HEK293 (cell line): ENCODE measurements at regions not wholly inside any gene's neighbourhood (a gene's known extent, or its start where the extent isn't known, plus 50 kb on each side); places are given as distances from the start of the nearest gene placed in this dataset.

Experiments used
- GLI2 ChIP-seq: fragments of 450-650 bp; formaldehyde crosslinking; IDR thresholded peaks from 2 replicates; pipeline ENCODE4; 2017; ENCODE audit warnings: missing biosample characterization, missing genetic modification characterization, low read depth, borderline replicate concordance
- YY1 ChIP-seq: fragments of 450-650 bp; formaldehyde crosslinking; IDR thresholded peaks from 2 replicates; pipeline ENCODE4 v1.5.1; 2018; ENCODE audit warnings: missing biosample characterization, missing genetic modification characterization
- ZFP41 ChIP-seq: fragments of 450-650 bp; formaldehyde crosslinking; IDR thresholded peaks from 2 replicates; pipeline ENCODE4 v1.5.1; 2016; ENCODE audit warnings: missing biosample characterization, missing genetic modification characterization, borderline replicate concordance
- ZFP69B ChIP-seq: fragments of 450-650 bp; formaldehyde crosslinking; IDR thresholded peaks from 2 replicates; pipeline ENCODE4 v1.5.1; 2016; ENCODE audit warnings: missing biosample characterization, missing genetic modification characterization
- ZNF157 ChIP-seq: fragments of 450-650 bp; formaldehyde crosslinking; IDR thresholded peaks from 2 replicates; pipeline ENCODE4 v1.5.1; 2016; ENCODE audit warnings: missing biosample characterization, missing genetic modification characterization
- ZNF274 ChIP-seq, 2 experiments: fragments of 200-500 bp in 1 of 2; fragments of 450-650 bp in 1 of 2; sonication (Bioruptor generic) in 1 of 2; formaldehyde crosslinking in 1 of 2; IDR thresholded peaks; 2 replicates each; pipeline versions ENCODE4 v1.5.1 to v1.6.1; 2014 to 2016; ENCODE audit warnings: borderline replicate concordance in 1 of 2, inconsistent platforms in 1 of 2, low read length in 1 of 2, missing biosample characterization in 1 of 2, missing genetic modification characterization in 1 of 2
- ZNF548 ChIP-seq: fragments of 450-650 bp; formaldehyde crosslinking; IDR thresholded peaks from 2 replicates; pipeline ENCODE4 v1.5.1; 2016; ENCODE audit warnings: missing biosample characterization, missing genetic modification characterization
- ZNF561 ChIP-seq: fragments of 450-650 bp; IDR thresholded peaks from 2 replicates; pipeline ENCODE4 v1.5.1; 2018; ENCODE audit warnings: missing biosample characterization, missing genetic modification characterization, borderline replicate concordance
- TF ChIP-seq, protein P1 (sequence below): fragments of 450-650 bp; formaldehyde crosslinking; conservative IDR thresholded peaks from 2 replicates; pipeline ENCODE4 v1.5.1; 2016; ENCODE audit warnings: low read depth, missing biosample characterization, missing genetic modification characterization
- TF ChIP-seq, protein P2 (sequence below): sonication (generic); formaldehyde crosslinking; IDR thresholded peaks from 2 replicates; pipeline ENCODE4 v1.8.1; 2022; ENCODE audit warnings: mild to moderate bottlenecking, moderate library complexity, missing genetic modification reagents
- TF ChIP-seq, protein P3 (sequence below): fragments of 450-650 bp; formaldehyde crosslinking; IDR thresholded peaks from 2 replicates; pipeline ENCODE4 v1.5.1; 2016; ENCODE audit warnings: missing biosample characterization, missing genetic modification characterization
- TF ChIP-seq, protein P4 (sequence below): fragments of 450-650 bp; formaldehyde crosslinking; IDR thresholded peaks from 2 replicates; pipeline ENCODE4 v1.5.1; 2016; ENCODE audit warnings: missing biosample characterization, missing genetic modification characterization

DNA sequence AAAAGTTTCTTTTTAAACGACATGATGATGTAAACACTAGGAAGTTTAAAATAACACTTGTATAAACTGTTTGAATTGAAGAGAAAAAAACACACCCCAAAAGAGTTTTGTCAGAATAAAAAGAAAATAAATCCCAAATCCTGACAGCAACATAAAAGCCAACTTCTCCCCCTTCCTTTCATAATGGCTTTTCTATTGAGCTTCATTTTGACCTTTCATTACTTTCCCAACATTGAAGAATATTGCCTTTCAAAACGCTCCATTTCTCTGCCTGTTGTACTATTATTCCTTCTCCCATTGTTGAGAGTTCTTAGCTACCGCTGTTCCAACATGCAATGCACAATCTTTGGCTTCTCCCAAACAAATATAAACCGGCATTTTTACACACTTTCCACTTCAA, 448.5 kb downstream of the BCAT1 start:
- TF ChIP-seq YY1 (tag by site-specific recombination): no peak
- TF ChIP-seq ZNF157 (tag by site-specific recombination): no peak
- no peak for TF ChIP-seq ZNF548 (tag by site-specific recombination)
- TF ChIP-seq, protein P1, sequence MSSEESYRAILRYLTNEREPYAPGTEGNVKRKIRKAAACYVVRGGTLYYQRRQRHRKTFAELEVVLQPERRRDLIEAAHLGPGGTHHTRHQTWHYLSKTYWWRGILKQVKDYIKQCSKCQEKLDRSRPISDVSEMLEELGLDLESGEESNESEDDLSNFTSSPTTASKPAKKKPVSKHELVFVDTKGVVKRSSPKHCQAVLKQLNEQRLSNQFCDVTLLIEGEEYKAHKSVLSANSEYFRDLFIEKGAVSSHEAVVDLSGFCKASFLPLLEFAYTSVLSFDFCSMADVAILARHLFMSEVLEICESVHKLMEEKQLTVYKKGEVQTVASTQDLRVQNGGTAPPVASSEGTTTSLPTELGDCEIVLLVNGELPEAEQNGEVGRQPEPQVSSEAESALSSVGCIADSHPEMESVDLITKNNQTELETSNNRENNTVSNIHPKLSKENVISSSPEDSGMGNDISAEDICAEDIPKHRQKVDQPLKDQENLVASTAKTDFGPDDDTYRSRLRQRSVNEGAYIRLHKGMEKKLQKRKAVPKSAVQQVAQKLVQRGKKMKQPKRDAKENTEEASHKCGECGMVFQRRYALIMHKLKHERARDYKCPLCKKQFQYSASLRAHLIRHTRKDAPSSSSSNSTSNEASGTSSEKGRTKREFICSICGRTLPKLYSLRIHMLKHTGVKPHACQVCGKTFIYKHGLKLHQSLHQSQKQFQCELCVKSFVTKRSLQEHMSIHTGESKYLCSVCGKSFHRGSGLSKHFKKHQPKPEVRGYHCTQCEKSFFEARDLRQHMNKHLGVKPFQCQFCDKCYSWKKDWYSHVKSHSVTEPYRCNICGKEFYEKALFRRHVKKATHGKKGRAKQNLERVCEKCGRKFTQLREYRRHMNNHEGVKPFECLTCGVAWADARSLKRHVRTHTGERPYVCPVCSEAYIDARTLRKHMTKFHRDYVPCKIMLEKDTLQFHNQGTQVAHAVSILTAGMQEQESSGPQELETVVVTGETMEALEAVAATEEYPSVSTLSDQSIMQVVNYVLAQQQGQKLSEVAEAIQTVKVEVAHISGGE: no peak
- no peak for TF ChIP-seq ZNF274 (IDR thresholded peaks at IDR 0.05; ENCODE audit: low read length)
- TF ChIP-seq ZNF274 (tag by site-specific recombination; IDR thresholded peaks at IDR 0.05; ENCODE audit: borderline replicate concordance): no peak
- no peak for TF ChIP-seq ZNF561 (tag by site-specific recombination)
- no peak for TF ChIP-seq ZFP41 (tag by site-specific recombination)
- no peak for TF ChIP-seq ZFP69B
- TF ChIP-seq, protein P2, sequence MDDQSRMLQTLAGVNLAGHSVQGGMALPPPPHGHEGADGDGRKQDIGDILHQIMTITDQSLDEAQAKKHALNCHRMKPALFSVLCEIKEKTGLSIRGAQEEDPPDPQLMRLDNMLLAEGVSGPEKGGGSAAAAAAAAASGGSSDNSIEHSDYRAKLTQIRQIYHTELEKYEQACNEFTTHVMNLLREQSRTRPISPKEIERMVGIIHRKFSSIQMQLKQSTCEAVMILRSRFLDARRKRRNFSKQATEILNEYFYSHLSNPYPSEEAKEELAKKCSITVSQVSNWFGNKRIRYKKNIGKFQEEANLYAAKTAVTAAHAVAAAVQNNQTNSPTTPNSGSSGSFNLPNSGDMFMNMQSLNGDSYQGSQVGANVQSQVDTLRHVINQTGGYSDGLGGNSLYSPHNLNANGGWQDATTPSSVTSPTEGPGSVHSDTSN (CRISPR knock-in tag): no peak
- no peak for TF ChIP-seq GLI2 (tag by site-specific recombination)
- TF ChIP-seq, protein P3, sequence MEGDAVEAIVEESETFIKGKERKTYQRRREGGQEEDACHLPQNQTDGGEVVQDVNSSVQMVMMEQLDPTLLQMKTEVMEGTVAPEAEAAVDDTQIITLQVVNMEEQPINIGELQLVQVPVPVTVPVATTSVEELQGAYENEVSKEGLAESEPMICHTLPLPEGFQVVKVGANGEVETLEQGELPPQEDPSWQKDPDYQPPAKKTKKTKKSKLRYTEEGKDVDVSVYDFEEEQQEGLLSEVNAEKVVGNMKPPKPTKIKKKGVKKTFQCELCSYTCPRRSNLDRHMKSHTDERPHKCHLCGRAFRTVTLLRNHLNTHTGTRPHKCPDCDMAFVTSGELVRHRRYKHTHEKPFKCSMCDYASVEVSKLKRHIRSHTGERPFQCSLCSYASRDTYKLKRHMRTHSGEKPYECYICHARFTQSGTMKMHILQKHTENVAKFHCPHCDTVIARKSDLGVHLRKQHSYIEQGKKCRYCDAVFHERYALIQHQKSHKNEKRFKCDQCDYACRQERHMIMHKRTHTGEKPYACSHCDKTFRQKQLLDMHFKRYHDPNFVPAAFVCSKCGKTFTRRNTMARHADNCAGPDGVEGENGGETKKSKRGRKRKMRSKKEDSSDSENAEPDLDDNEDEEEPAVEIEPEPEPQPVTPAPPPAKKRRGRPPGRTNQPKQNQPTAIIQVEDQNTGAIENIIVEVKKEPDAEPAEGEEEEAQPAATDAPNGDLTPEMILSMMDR (tag by site-specific recombination): no peak
- TF ChIP-seq, protein P4, sequence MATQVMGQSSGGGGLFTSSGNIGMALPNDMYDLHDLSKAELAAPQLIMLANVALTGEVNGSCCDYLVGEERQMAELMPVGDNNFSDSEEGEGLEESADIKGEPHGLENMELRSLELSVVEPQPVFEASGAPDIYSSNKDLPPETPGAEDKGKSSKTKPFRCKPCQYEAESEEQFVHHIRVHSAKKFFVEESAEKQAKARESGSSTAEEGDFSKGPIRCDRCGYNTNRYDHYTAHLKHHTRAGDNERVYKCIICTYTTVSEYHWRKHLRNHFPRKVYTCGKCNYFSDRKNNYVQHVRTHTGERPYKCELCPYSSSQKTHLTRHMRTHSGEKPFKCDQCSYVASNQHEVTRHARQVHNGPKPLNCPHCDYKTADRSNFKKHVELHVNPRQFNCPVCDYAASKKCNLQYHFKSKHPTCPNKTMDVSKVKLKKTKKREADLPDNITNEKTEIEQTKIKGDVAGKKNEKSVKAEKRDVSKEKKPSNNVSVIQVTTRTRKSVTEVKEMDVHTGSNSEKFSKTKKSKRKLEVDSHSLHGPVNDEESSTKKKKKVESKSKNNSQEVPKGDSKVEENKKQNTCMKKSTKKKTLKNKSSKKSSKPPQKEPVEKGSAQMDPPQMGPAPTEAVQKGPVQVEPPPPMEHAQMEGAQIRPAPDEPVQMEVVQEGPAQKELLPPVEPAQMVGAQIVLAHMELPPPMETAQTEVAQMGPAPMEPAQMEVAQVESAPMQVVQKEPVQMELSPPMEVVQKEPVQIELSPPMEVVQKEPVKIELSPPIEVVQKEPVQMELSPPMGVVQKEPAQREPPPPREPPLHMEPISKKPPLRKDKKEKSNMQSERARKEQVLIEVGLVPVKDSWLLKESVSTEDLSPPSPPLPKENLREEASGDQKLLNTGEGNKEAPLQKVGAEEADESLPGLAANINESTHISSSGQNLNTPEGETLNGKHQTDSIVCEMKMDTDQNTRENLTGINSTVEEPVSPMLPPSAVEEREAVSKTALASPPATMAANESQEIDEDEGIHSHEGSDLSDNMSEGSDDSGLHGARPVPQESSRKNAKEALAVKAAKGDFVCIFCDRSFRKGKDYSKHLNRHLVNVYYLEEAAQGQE (tag by site-specific recombination): no peak
